OCI-LY7 (cell line): ENCODE measurements at regions not wholly inside any gene's neighbourhood (a gene's known extent, or its start where the extent isn't known, plus 50 kb on each side); places are given as distances from the start of the nearest gene placed in this dataset.

Source experiments
- BruUV-seq: library from RNA; stranded (reverse); fragments of 400-500 nt; replicated peaks from 2 replicates; lab custom pipeline; 2021; lab: Mats Ljungman, UMichigan
- CTCF ChIA-PET: fragments of 300-600 bp; sonication (Branson Sonifier 250); formaldehyde crosslinking; loops from one replicate; lab custom pipeline; 2022; ENCODE audit warnings: antibody characterized with exemption; ENCODE audit not compliant: unreplicated experiment; lab: Charles Lee
- POLR2A ChIA-PET: fragments of 300-600 bp; sonication (Branson Sonifier 250); formaldehyde crosslinking; loops from one replicate; lab custom pipeline; 2022; ENCODE audit warnings: antibody characterized with exemption; lab: Charles Lee
- DNase-seq: peaks from one replicate; pipeline ENCODE4 v3.0.0-alpha.2; 2015; ENCODE audit warnings: low spot score
- H2AFZ ChIP-seq: fragments of 200-600 bp; sonication (generic), shearing (Covaris generic); 2 replicates; pipeline ENCODE4 v1.6.1; 2014; ENCODE audit warnings: mild to moderate bottlenecking, antibody characterized with exemption, low read length, moderate library complexity
- H3K27ac ChIP-seq: fragments of 200-600 bp; sonication (generic); 2 replicates; pipeline ENCODE4 v1.5.1; 2014; ENCODE audit warnings: mixed run types, low read depth, mild to moderate bottlenecking, moderate library complexity, low read length, inconsistent platforms; ENCODE audit not compliant: poor library complexity, severe bottlenecking
- H3K36me3 ChIP-seq: fragments of 200-600 bp; sonication (generic); 2 replicates; pipeline ENCODE4 v1.6.1; 2014; ENCODE audit warnings: mild to moderate bottlenecking, antibody characterized with exemption, low read length, moderate library complexity, mixed read lengths; ENCODE audit not compliant: insufficient read depth
- H3K4me1 ChIP-seq: fragments of 200-600 bp; sonication (generic); 2 replicates; pipeline ENCODE4 v1.5.1; 2014; ENCODE audit warnings: mild to moderate bottlenecking, low read length; ENCODE audit not compliant: insufficient read depth, poor library complexity, severe bottlenecking
- H3K4me2 ChIP-seq: fragments of 200-600 bp; sonication (generic); 2 replicates; pipeline ENCODE4 v1.6.1; 2014; ENCODE audit warnings: mild to moderate bottlenecking, low read length
- H3K4me3 ChIP-seq: fragments of 200-600 bp; sonication (generic); 2 replicates; pipeline ENCODE4 v1.5.1; 2014; ENCODE audit warnings: mild to moderate bottlenecking, low read depth, low read length; ENCODE audit not compliant: poor library complexity, severe bottlenecking
- H3K79me2 ChIP-seq: fragments of 200-600 bp; sonication (generic); 2 replicates; pipeline ENCODE4 v1.6.1; 2016; ENCODE audit warnings: low read depth, mild to moderate bottlenecking, low read length, moderate library complexity, mixed read lengths; ENCODE audit not compliant: insufficient read depth
- H3K9me2 ChIP-seq: fragments of 200-600 bp; sonication (generic); 2 replicates; pipeline ENCODE4 v1.6.1; 2016; ENCODE audit warnings: mild to moderate bottlenecking, low read length, mixed read lengths; ENCODE audit not compliant: insufficient read depth
- H3K9me3 ChIP-seq: fragments of 200-600 bp; sonication (generic); 2 replicates; pipeline ENCODE4 v1.6.1; 2014; ENCODE audit warnings: mild to moderate bottlenecking, mixed run types, low read length, mixed read lengths
- H4K20me1 ChIP-seq: fragments of 200-600 bp; sonication (generic); 2 replicates; pipeline ENCODE4 v1.6.1; 2014; ENCODE audit warnings: mild to moderate bottlenecking, antibody characterized with exemption, low read length, moderate library complexity, mixed read lengths; ENCODE audit not compliant: insufficient read depth
- EZH2phosphoT487 ChIP-seq: fragments of 200-600 bp; sonication (generic); IDR thresholded peaks from 2 replicates; pipeline ENCODE4 v1.6.1; 2018; ENCODE audit warnings: low read depth, borderline replicate concordance, mild to moderate bottlenecking, mixed run types, antibody characterized with exemption, low read length, moderate library complexity, mixed read lengths
- intact Hi-C: fragments of 100-400 bp; cut with micrococcal nuclease; formaldehyde crosslinking; loops from one replicate; pipeline ENCODE4 v1.10.0; 2022; ENCODE audit not compliant: unreplicated experiment
- TF ChIP-seq, protein P1 (sequence below): fragments of 200-600 bp; sonication (generic); conservative IDR thresholded peaks from 2 replicates; pipeline ENCODE4 v1.5.1; 2014; ENCODE audit warnings: mild to moderate bottlenecking, antibody characterized with exemption, low read length, moderate library complexity, mixed read lengths

DNA sequence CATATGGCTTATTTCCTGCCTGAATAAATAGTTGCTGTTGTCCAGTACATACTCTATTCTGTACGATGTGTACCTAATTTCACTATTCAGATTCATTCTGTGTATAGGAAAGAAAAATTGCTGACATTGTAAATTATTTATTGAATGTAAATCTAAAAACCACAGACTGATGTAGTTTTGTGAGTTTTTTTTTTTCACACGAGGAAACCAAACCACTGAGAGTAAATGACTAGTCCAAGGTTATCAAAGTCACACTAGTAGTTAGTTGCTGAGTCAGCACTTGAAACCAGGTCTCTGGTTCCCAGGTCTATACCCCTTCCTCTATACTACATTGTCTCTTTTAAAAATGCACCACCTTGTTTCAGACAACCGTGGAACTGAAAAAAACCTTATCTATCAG is 298.3 kb upstream of the DIAPH2 start:
- ChIA-PET POLR2A (no interaction called here), CTCF (no interaction called here)
- no peaks in the 10 kb centered on the region for H3K9me3 ChIP-seq

DNA sequence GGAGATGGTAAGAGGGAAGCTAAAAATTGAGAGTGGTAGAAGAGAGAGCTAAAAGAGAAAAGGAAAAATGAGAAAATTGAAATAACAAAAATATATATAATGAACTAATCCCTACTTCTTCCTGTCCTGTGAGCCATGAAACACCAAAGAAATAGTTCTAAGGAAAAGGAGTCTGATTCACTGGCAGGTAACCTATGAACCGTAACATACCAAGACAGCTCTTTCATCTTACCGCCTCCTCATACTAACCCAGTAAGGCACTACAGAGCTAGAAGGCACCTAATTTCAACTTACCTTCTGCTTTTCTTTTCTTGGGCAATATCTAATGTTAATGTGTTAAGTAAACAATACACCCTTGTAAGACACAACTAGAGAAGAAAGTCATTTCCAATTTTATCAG is 297.7 kb upstream of the DIAPH2 start:
- Histone ChIP-seq H3K27ac (no peak overlapping the region), H2AFZ (no peak overlapping the region), H3K4me1 (no peaks in the 10 kb centered on the region), H4K20me1 (no peaks in the 10 kb centered on the region), H3K4me3 (no peak overlapping the region), H3K9me2 (no peaks in the 10 kb centered on the region), H3K79me2 (no peaks in the 10 kb centered on the region), H3K4me2 (no peak overlapping the region), H3K36me3 (no peaks in the 10 kb centered on the region), H3K9me3 (no peaks in the 10 kb centered on the region)
- ChIA-PET POLR2A (interaction anchor here (0.7 kb wide), 1 partner anchor 16 kb away, joined by 3 read pairs; no protein-coding TSS in a partner anchor), CTCF (no interaction called here)
- intact Hi-C loops = no loop called here
- no peak for DNase-seq
- BruUV-seq = no TSS peak
- TF ChIP-seq EZH2phosphoT487 = no peak
- TF ChIP-seq, protein P1, sequence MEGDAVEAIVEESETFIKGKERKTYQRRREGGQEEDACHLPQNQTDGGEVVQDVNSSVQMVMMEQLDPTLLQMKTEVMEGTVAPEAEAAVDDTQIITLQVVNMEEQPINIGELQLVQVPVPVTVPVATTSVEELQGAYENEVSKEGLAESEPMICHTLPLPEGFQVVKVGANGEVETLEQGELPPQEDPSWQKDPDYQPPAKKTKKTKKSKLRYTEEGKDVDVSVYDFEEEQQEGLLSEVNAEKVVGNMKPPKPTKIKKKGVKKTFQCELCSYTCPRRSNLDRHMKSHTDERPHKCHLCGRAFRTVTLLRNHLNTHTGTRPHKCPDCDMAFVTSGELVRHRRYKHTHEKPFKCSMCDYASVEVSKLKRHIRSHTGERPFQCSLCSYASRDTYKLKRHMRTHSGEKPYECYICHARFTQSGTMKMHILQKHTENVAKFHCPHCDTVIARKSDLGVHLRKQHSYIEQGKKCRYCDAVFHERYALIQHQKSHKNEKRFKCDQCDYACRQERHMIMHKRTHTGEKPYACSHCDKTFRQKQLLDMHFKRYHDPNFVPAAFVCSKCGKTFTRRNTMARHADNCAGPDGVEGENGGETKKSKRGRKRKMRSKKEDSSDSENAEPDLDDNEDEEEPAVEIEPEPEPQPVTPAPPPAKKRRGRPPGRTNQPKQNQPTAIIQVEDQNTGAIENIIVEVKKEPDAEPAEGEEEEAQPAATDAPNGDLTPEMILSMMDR = no peak

More for the DNA sequence above, 298.3 kb upstream of the DIAPH2 start:
- intact Hi-C loops = no loop called here
- Histone ChIP-seq H3K27ac (no peak overlapping the region), H2AFZ (no peak overlapping the region), H3K36me3 (no peaks in the 10 kb centered on the region), H3K4me1 (no peaks in the 10 kb centered on the region), H3K9me2 (no peaks in the 10 kb centered on the region), H4K20me1 (no peaks in the 10 kb centered on the region), H3K79me2 (no peaks in the 10 kb centered on the region), H3K4me2 (no peak overlapping the region), H3K4me3 (no peak overlapping the region)
- BruUV-seq = no TSS peak
- TF ChIP-seq, protein P1 = no peak
- TF ChIP-seq EZH2phosphoT487 = no peak
- no peak for DNase-seq

DNA sequence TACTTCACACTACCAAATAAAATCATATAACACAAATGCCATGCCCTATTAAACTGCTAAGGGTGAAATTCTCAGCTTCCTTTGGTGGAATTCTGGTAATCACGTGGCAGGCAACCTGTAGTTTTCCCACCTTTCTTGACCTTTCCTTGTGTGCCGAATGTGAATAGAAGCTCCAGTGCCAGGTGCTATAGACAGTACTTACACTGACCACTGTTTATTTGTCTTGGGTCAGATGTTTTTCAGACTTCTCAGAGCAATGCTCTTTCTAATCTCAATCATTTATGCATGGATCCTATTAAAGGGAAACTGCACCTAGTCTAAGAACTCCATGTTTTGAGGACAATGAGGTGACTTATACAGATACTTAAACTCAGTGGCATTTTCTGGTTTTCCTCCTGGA is 296.8 kb upstream of the DIAPH2 start:
- Histone ChIP-seq H3K9me2 (no peaks in the 10 kb centered on the region), H4K20me1 (no peaks in the 10 kb centered on the region), H3K4me2 (no peak overlapping the region), H3K27ac (no peak overlapping the region), H3K79me2 (no peaks in the 10 kb centered on the region), H3K4me1 (no peaks in the 10 kb centered on the region), H3K4me3 (no peak overlapping the region), H2AFZ (no peak overlapping the region), H3K9me3 (no peaks in the 10 kb centered on the region), H3K36me3 (no peaks in the 10 kb centered on the region)
- no TSS peak for BruUV-seq
- intact Hi-C loops = no loop called here
- POLR2A ChIA-PET = interaction anchor here (0.7 kb wide), 1 partner anchor 15 kb away, joined by 3 read pairs; no protein-coding TSS in a partner anchor
- CTCF ChIA-PET = no interaction called here
- TF ChIP-seq, protein P1 = no peak
- no peak for TF ChIP-seq EZH2phosphoT487
- DNase-seq = no peak
